Psoas muscle (tissue), 7 donors: ENCODE measurements at regions not wholly inside any gene's neighbourhood (a gene's known extent, or its start where the extent isn't known, plus 50 kb on each side); places are given as distances from the start of the nearest gene placed in this dataset.

Experiments used
- ATAC-seq, 4 donors: fragments of 200-7000 bp; cut with Tn5 transposase; one replicate each; pipeline ENCODE4 v1.9.1; 2020; ENCODE audit warnings: moderate library complexity in 3 of 4, mild to moderate bottlenecking in 2 of 4
- DNase-seq, 2 donors: peaks; one replicate each; pipeline ENCODE4 v3.0.0-alpha.2; 2020
- H3K27ac ChIP-seq: fragments of 200-600 bp; one replicate; pipeline ENCODE4 v1.8.0; 2022
- H3K27me3 ChIP-seq, 3 donors: fragments of 200-600 bp in 1 of 3; one replicate each; pipeline versions ENCODE4 v1.6.1 to v1.8.0; 2013 to 2022; ENCODE audit warnings: low read length in 2 of 3, mild to moderate bottlenecking in 2 of 3, moderate library complexity in 1 of 3; ENCODE audit not compliant: insufficient read depth in 3 of 3
- H3K36me3 ChIP-seq, 2 donors: fragments of 200-600 bp in 1 of 2; one replicate each; pipeline versions ENCODE4 v1.6.1 to v1.8.0; 2013 to 2022; ENCODE audit warnings: low read depth in 1 of 2, mild to moderate bottlenecking in 1 of 2, moderate library complexity in 1 of 2; ENCODE audit not compliant: insufficient read depth in 1 of 2
- H3K4me1 ChIP-seq: fragments of 200-600 bp; one replicate; pipeline ENCODE4 v1.8.0; 2022
- H3K4me3 ChIP-seq: fragments of 200-600 bp; one replicate; pipeline ENCODE4 v1.8.0; 2022; ENCODE audit warnings: mild to moderate bottlenecking
- H3K9me3 ChIP-seq: fragments of 200-600 bp; one replicate; pipeline ENCODE4 v1.8.0; 2022
- WGBS, 3 donors: extraction: QIAGEN DNeasy Blood & Tissue Kit; methylation state at CpG; one replicate each; pipeline versions ENCODE4 v1.1.6 to v1.1.7; 2013; 5-methylcytosine and 5-hydroxymethylcytosine counted together
- intact Hi-C, 2 donors: fragments of 100-400 bp; cut with DNase I; formaldehyde crosslinking; loops; one replicate each; pipeline versions ENCODE4 v1.11.0 to v1.14.2; 2022
- TF ChIP-seq, protein P1 (sequence below): fragments of 200-600 bp; IDR thresholded peaks from one replicate; pipeline ENCODE4 v1.8.0; 2022; ENCODE audit warnings: antibody characterized with exemption
- donor health status: healthy with polysubstance abuse.
- donor health status: DM: no; HTN: no; CAD: no; lungs with moderate emphysema.
- donor health status: Bipolar disorder and iron deficiency.
- donor health status: healthy.
- donor health status: DM: yes; HTN: yes; CAD: no.
- donor health status: DM: no; HTN: no; CAD: no.
- donor health status: DM: yes; HTN: yes; CAD: no.

DNA sequence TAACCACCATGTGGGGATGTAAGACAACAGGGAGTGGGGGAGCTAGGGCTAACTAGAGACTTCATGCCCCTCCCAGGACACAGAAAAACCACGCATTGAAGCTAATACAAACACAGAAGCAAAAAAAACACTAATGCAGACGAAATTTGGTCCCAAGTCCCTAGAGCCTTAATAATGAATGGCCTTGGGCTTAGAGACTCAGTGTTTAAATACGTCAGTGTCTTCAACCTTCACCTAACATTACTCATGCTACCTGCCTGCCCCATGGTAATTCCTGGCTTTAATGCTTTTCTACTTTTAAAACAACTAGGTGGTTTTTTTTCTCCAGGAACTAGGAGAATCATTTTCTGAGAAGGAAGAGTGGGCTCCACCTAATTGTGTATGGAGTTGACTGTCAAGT lies 64.1 kb upstream of the ITSN2 start:
- ATAC-seq (no peak), DNase-seq (no peak)
- H3K4me3 ChIP-seq = no peak overlapping the region
- WGBS, 3 donors = 79 to 91% (median 87%) methylated on average over 3 of the region's 3 CpGs
- peaks cover 4% of the 10 kb centered on the region for H3K9me3 ChIP-seq
- TF ChIP-seq, protein P1, sequence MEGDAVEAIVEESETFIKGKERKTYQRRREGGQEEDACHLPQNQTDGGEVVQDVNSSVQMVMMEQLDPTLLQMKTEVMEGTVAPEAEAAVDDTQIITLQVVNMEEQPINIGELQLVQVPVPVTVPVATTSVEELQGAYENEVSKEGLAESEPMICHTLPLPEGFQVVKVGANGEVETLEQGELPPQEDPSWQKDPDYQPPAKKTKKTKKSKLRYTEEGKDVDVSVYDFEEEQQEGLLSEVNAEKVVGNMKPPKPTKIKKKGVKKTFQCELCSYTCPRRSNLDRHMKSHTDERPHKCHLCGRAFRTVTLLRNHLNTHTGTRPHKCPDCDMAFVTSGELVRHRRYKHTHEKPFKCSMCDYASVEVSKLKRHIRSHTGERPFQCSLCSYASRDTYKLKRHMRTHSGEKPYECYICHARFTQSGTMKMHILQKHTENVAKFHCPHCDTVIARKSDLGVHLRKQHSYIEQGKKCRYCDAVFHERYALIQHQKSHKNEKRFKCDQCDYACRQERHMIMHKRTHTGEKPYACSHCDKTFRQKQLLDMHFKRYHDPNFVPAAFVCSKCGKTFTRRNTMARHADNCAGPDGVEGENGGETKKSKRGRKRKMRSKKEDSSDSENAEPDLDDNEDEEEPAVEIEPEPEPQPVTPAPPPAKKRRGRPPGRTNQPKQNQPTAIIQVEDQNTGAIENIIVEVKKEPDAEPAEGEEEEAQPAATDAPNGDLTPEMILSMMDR = no peak
- H3K27me3 ChIP-seq = no peaks in the 10 kb centered on the region
- no peaks in the 10 kb centered on the region for H3K36me3 ChIP-seq
- intact Hi-C loops = loop anchor here (5.0 to 10.0 kb wide), 4 partner anchors 33 to 300 kb away; partner anchors contain the start of gene NCOA1 (in 1 of the 2)
- no peak overlapping the region for H3K27ac ChIP-seq
- peaks cover under 1% of the 10 kb centered on the region for H3K4me1 ChIP-seq

DNA sequence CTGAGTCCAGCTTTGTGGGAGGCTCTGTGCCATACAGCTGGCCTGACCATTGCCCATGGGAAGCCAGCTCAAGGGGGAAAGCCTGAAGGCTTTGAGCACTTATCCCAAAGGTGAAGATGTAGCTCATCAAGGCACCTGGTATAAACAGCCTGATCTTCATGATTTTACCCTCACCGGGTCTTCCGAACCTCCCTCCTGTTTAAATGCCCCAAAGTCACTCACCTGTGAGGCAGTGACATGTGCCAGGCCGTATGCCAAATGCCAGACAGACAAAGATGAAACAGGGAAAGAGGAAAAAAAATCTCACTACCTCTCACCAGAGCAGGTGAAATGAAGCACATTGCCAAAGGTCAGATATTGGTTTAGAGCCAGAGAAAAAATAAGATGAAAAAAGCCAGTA lies 62.8 kb upstream of the ITSN2 start:
- DNase-seq (no peak), ATAC-seq (no peak)
- no peak overlapping the region for H3K4me3 ChIP-seq
- intact Hi-C loops = loop anchor here (5.0 to 10.0 kb wide), 4 partner anchors 34 to 302 kb away; partner anchors contain the start of gene NCOA1 (in 1 of the 2)
- TF ChIP-seq, protein P1 = no peak
- 76 to 85% (median 83%) methylated on average over 3 of the region's 3 CpGs for WGBS, 3 donors
- no peaks in the 10 kb centered on the region for H3K36me3 ChIP-seq
- H3K27me3 ChIP-seq = no peaks in the 10 kb centered on the region
- H3K4me1 ChIP-seq = no peaks in the 10 kb centered on the region
- H3K27ac ChIP-seq = no peak overlapping the region
- peaks cover 4% of the 10 kb centered on the region for H3K9me3 ChIP-seq

DNA sequence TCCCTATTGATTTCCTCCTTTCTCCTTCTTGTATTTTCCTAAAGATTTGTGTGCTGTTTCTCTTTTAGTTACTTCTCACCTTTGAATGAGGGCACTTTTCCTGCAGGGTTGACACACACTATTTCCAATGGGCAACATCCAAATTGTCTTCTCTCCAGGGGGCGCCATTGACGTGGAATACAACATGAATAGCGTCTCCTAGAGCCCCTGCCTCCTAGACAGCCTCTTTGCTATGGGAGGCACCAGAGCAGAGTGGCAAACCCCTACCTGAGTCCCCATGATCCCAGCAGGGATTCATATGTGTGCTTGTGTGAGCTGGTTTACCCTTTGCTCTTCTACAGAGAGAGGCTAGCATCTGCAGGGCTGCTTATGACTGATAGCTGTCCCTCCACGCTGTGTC lies 61.3 kb upstream of the ITSN2 start:
- H3K27me3 ChIP-seq = no peaks in the 10 kb centered on the region
- no peak overlapping the region for H3K4me3 ChIP-seq
- whole genome bisulfite sequencing, 3 donors = 31 to 33% (median 32%) methylated on average over 4 of the region's 4 CpGs
- peaks cover 4% of the 10 kb centered on the region for H3K9me3 ChIP-seq
- peak; percentile 66 to 95 (median 88) for ATAC-seq
- no peak overlapping the region for H3K27ac ChIP-seq
- TF ChIP-seq, protein P1 = peak; percentile 54
- H3K36me3 ChIP-seq = no peaks in the 10 kb centered on the region
- peak; percentile 63 to 66 for DNase-seq
- intact Hi-C loops = loop anchor here (5.0 to 10.0 kb wide), 4 partner anchors 36 to 303 kb away; partner anchors contain the start of gene NCOA1 (in 1 of the 2)
- no peaks in the 10 kb centered on the region for H3K4me1 ChIP-seq

DNA sequence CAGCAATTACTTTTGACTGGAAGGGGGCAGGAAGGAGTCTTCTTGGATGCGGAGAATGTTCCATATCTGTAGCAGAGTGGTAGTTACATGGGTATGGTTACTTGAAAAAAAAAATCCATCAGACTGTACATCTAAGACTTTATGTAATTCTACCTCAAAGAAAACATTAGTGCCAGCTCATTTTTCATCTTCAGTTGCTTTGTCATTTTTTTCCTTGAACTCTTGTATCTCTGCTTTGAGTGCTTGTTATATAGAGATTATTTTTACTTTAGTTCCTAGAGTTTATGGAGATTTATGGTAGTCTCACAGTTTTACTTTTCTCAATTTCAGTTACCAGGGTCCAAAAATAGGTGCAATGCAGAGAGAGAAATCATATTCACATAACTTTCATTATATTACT lies 60.0 kb upstream of the ITSN2 start:
- ATAC-seq = no peak
- Histone ChIP-seq H3K9me3 (peaks cover 4% of the 10 kb centered on the region), H3K4me1 (no peaks in the 10 kb centered on the region), H3K4me3 (no peak overlapping the region), H3K27ac (no peak overlapping the region), H3K27me3 (no peaks in the 10 kb centered on the region), H3K36me3 (no peaks in the 10 kb centered on the region)
- DNase-seq = no peak
- 0 to 57% (median 45%) methylated on average over 1 of the region's 1 CpG for WGBS, 3 donors
- intact Hi-C loops = loop anchor here (5.0 to 10.0 kb wide), 4 partner anchors 37 to 304 kb away; partner anchors contain the start of gene NCOA1 (in 1 of the 2)
- TF ChIP-seq, protein P1 = no peak
